Neural cell (in vitro differentiated cells): ENCODE measurements at regions not wholly inside any gene's neighbourhood (a gene's known extent, or its start where the extent isn't known, plus 50 kb on each side); places are given as distances from the start of the nearest gene placed in this dataset.

Experiments used
- H2AFZ ChIP-seq: fragments of 200-600, 300-800 bp; sonication (generic), shearing (Covaris generic); 2 replicates; pipeline ENCODE4 v1.6.0; 2014; ENCODE audit warnings: low read depth, mild to moderate bottlenecking, antibody characterized with exemption, low read length, moderate library complexity
- H3F3A ChIP-seq: fragments of 200-600 bp; shearing (Covaris generic); 2 replicates; pipeline ENCODE4 v1.6.1; 2016; ENCODE audit warnings: mild to moderate bottlenecking, moderate library complexity, mixed read lengths, antibody characterized with exemption, low read length; ENCODE audit not compliant: insufficient read depth, poor library complexity, severe bottlenecking
- H3K27ac ChIP-seq: fragments of 200-600, 300-800 bp; sonication (generic), shearing (Covaris generic); 2 replicates; pipeline ENCODE4 v1.5.1; 2014; ENCODE audit warnings: mild to moderate bottlenecking, low read length, moderate library complexity
- H3K27me3 ChIP-seq: fragments of 300-800, 200-600 bp; sonication (generic), shearing (Covaris generic); 2 replicates; pipeline ENCODE4 v1.6.0; 2014; ENCODE audit warnings: mild to moderate bottlenecking, low read depth, low read length, moderate library complexity; ENCODE audit not compliant: insufficient read depth
- H3K36me3 ChIP-seq: fragments of 300-800, 200-600 bp; sonication (generic), shearing (Covaris generic); 2 replicates; pipeline ENCODE4 v1.5.1; 2014; ENCODE audit warnings: mild to moderate bottlenecking, antibody characterized with exemption, low read length, moderate library complexity; ENCODE audit not compliant: insufficient read depth
- H3K4me2 ChIP-seq: fragments of 300-800, 200-600 bp; sonication (generic), shearing (Covaris generic); 2 replicates; pipeline ENCODE4 v1.6.0; 2014; ENCODE audit warnings: mild to moderate bottlenecking, low read length
- H3K4me3 ChIP-seq: fragments of 300-800, 200-600 bp; sonication (generic), shearing (Covaris generic); 2 replicates; pipeline ENCODE4 v1.5.1; 2014; ENCODE audit warnings: mild to moderate bottlenecking, low read length, moderate library complexity
- H3K79me2 ChIP-seq: fragments of 200-600 bp; shearing (Covaris generic); replicated peaks from 2 replicates; pipeline ENCODE4 v1.6.0; 2014; ENCODE audit warnings: mild to moderate bottlenecking, low read length, moderate library complexity; ENCODE audit not compliant: insufficient read depth
- H3K9ac ChIP-seq: fragments of 300-800, 200-600 bp; sonication (generic), shearing (Covaris generic); 2 replicates; pipeline ENCODE4 v1.6.1; 2016; ENCODE audit warnings: mild to moderate bottlenecking, low read length, mixed read lengths
- H3K9me2 ChIP-seq: fragments of 200-600 bp; shearing (Covaris generic); 2 replicates; pipeline ENCODE4 v1.6.1; 2016; ENCODE audit warnings: mild to moderate bottlenecking, low read length, mixed read lengths; ENCODE audit not compliant: insufficient read depth
- H3K9me3 ChIP-seq: fragments of 200-600, 300-800 bp; sonication (generic), shearing (Covaris generic); 2 replicates; pipeline ENCODE4 v1.6.1; 2016; ENCODE audit warnings: mild to moderate bottlenecking, mixed run types, low read length, moderate library complexity, mixed read lengths
- H4K20me1 ChIP-seq: fragments of 200-600 bp; shearing (Covaris generic); 2 replicates; pipeline ENCODE4 v1.6.1; 2016; ENCODE audit warnings: mild to moderate bottlenecking, mixed run types; ENCODE audit not compliant: insufficient read depth
- CTCF ChIP-seq: fragments of 450-650 bp; IDR thresholded peaks from 2 replicates; pipeline ENCODE4 v1.5.1; 2014; ENCODE audit warnings: antibody characterized with exemption, mild to moderate bottlenecking, moderate library complexity; ENCODE audit not compliant: poor library complexity, severe bottlenecking
- EP300 ChIP-seq: fragments of 450-650 bp; conservative IDR thresholded peaks from 2 replicates; pipeline ENCODE4 v1.6.1; 2014; ENCODE audit warnings: antibody characterized with exemption, mild to moderate bottlenecking, moderate library complexity; ENCODE audit not compliant: poor library complexity, severe bottlenecking
- EZH2 ChIP-seq: fragments of 200-600, 300-800 bp; shearing (Covaris generic), sonication (generic); IDR thresholded peaks from 2 replicates; pipeline ENCODE4 v1.6.1; 2014; ENCODE audit warnings: antibody characterized with exemption, low read length, borderline replicate concordance, mild to moderate bottlenecking; ENCODE audit not compliant: insufficient read depth, poor library complexity, severe bottlenecking
- MXI1 ChIP-seq: fragments of 450-650 bp; conservative IDR thresholded peaks from 2 replicates; pipeline ENCODE4 v1.6.1; 2014; ENCODE audit warnings: antibody characterized with exemption, mild to moderate bottlenecking; ENCODE audit not compliant: poor library complexity, severe bottlenecking
- POLR2AphosphoS5 ChIP-seq: IDR thresholded peaks from 2 replicates; pipeline ENCODE4 v1.6.1; 2012
- RAD21 ChIP-seq: fragments of 450-650 bp; conservative IDR thresholded peaks from 2 replicates; pipeline ENCODE4 v1.6.1; 2014; ENCODE audit warnings: antibody characterized with exemption, mild to moderate bottlenecking, moderate library complexity
- REST ChIP-seq: IDR thresholded peaks from 2 replicates; pipeline ENCODE4 v1.6.1; 2012; ENCODE audit warnings: borderline replicate concordance
- SMC3 ChIP-seq: fragments of 450-650 bp; conservative IDR thresholded peaks from 2 replicates; pipeline ENCODE4 v1.6.1; 2014; ENCODE audit warnings: antibody characterized with exemption, mild to moderate bottlenecking, moderate library complexity; ENCODE audit not compliant: poor library complexity
- TAF1 ChIP-seq: IDR thresholded peaks from 2 replicates; pipeline ENCODE4 v1.6.1; 2012; ENCODE audit warnings: low read depth

- Histone ChIP-seq H3K27me3 (no peaks in the 10 kb centered on the region), H4K20me1 (no peaks in the 10 kb centered on the region), H3K9ac (no peak overlapping the region), H2AFZ (no peak overlapping the region), H3F3A (no peaks in the 10 kb centered on the region), H3K9me2 (no peaks in the 10 kb centered on the region), H3K4me3 (no peak overlapping the region), H3K36me3 (no peaks in the 10 kb centered on the region), H3K9me3 (no peaks in the 10 kb centered on the region), H3K27ac (no peak overlapping the region), H3K4me2 (no peak overlapping the region), H3K79me2 (no peaks in the 10 kb centered on the region)
- no peak for TF ChIP-seq EP300
- no peak for TF ChIP-seq CTCF
- no peak for TF ChIP-seq SMC3
- no peak for TF ChIP-seq RAD21
- TF ChIP-seq EZH2: no peak
- no peak for TF ChIP-seq MXI1
- TF ChIP-seq REST: no peak
- no peak for TF ChIP-seq TAF1
- TF ChIP-seq POLR2AphosphoS5: no peak
These were observed 141.0 kb downstream of the INHBB start for GRCh38 chr2:120486946-120487345.

GRCh38 chr2:120488531-120488930 is 142.6 kb downstream of the INHBB start:
- H3K9me3 ChIP-seq: no peaks in the 10 kb centered on the region
- no peak overlapping the region for H2AFZ ChIP-seq
- no peaks in the 10 kb centered on the region for H3K36me3 ChIP-seq
- no peaks in the 10 kb centered on the region for H3K9me2 ChIP-seq
- no peaks in the 10 kb centered on the region for H3F3A ChIP-seq
- no peaks in the 10 kb centered on the region for H4K20me1 ChIP-seq
- H3K27me3 ChIP-seq: no peaks in the 10 kb centered on the region
- no peak overlapping the region for H3K27ac ChIP-seq
- no peaks in the 10 kb centered on the region for H3K79me2 ChIP-seq
- no peak overlapping the region for H3K4me3 ChIP-seq
- no peak overlapping the region for H3K9ac ChIP-seq
- no peak overlapping the region for H3K4me2 ChIP-seq
- TF ChIP-seq CTCF (no peak), TAF1 (no peak), EP300 (no peak), SMC3 (no peak), MXI1 (no peak), RAD21 (no peak), REST (no peak)
